Amygdala (tissue), 56 donors: ENCODE measurements at regions not wholly inside any gene's neighbourhood (a gene's known extent, or its start where the extent isn't known, plus 50 kb on each side); places are given as distances from the start of the nearest gene placed in this dataset.

Experiments used
- DNase-seq, 56 donors: peaks; one replicate each; lab custom pipeline; 2025; lab: John Stamatoyannopoulos, UW

DNA sequence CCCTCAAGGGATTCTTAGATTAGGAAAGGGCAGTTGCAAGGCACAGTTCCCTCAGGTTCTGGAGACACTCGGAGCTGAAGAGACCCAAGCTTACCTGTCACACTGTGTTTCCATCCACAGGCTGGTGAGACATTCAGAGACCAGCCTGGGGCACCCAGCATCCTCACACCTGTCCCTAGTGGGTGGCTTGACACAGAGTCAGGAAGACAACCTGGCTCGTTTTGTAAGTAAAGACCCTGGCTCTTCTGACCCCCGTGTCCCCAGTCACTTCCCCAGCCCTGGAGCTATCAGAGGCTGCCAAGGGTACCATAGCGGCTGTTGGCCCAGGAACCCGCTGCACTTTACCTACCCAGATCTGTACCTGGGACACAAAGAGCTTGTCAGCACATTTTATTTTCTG lies 409.8 kb downstream of the MATN1 start:
- no peak for DNase-seq

DNA sequence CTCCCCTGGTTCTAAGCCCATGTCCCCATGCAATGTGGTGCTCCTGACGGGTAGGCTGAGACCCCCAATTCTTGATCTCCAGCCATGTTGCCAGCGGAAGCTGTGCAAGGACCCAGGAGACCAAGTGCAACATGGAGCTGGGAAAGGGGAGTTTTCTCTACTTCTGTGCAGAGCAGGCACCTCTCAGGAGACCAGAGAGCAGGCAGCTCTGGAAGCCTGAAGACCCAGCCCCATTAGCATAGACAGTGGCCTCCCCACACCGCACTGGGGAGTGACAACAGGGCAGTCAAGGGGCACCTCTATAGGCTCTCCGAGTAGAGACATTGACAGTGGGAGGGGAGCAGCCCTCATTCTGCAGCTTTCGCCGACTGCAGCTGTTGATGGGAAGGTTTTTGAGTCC lies 410.2 kb downstream of the MATN1 start:
- no peak for DNase-seq

DNA sequence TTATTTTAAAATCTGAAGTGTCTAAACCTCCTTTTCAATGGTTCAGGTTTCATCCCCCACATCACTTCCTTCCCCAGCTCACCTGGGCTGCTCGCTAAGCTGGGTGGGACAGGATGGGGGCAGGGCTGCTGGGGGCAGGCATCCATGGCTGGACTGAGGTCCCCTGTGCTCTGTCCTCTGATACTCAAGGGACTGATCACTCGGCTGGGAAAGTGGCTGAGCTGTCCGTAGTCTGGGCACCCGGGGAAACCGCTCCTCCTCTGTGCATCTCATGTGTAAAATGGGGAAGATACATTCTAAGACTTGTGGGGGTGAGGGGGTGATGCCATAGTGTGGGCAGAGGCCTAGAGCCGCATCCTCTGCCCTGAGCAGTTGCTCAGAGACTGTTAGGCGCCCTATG lies 411.2 kb downstream of the MATN1 start:
- DNase-seq, result no peak

DNA sequence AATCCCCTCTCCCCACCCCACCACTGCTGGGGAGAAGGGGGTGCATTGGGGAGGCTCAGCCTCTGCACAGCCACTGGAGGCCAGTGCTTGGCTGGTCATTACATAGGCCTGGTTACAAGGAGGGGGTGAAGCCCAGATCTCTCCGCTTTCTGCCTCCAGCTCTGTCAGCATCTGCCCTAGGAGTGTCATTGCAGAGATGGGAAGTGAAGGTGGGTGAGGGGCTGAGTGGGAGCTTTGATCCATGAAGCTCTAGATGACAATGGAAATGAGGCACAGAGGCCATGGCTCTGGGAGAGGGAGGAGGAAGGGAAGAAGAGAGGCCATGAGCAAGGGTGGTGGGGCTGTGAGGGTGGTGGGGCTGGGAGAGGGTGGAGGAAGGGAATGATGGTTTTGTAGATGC lies 411.6 kb downstream of the MATN1 start:
- DNase-seq, result no peak

DNA sequence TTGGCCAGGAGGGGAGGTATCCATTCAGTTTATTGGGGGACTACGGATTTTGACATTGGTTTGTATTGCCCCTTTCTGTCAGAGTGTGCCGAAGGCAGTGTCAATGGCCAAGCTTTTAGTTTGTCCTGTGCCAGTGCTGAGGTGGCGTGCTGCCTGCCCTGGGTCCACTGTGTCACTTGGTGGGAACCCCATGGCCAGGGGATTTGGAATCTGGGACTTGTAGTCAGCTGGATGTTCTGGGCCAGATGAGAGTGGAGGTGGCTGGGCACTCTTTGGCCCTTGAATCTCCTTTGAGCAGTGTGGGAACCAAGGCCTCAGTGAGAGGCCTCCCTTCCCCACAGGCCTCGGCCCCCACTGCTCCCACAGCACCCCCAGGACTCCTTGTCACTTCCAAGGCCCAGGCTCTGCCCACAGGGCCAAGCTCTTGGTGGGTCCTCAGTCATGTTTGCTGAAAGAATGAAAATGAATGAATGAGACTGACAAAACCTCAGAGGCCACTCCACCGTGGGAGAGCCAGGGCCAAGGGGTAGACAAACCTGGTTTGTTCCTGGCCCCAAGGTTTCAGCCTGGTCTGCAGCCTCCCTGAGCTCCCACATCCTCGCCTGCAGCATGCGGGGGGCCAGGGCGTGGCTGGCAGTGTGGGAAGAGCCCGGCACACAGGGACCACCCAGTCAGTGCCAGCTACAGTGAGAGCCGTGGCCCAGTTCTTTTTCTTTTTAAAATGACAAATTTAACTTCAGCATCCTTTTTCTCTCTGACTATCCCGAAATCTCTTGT lies 412.2 kb downstream of the MATN1 start:
- DNase-seq, result no peak

DNA sequence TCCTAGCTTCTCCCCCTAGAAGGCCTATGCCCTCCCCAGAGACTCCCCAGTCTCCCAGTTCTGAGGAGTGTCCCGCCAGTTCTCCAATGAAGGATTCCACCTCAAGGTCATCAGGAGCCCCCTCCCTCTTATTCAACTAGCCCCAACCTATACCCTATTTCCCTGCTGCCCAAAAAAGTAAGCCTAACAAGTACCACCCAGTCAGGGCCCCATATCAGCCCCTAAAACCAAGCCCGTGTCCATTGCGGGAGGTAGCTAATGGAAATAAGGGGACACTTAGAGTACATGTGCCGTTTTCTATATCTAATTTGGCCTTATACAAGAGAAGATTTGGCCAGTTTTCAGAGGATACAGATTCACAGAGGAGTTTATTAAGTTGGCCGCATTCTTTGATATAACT lies 416.2 kb downstream of the MATN1 start:
- DNase-seq, result no peak

DNA sequence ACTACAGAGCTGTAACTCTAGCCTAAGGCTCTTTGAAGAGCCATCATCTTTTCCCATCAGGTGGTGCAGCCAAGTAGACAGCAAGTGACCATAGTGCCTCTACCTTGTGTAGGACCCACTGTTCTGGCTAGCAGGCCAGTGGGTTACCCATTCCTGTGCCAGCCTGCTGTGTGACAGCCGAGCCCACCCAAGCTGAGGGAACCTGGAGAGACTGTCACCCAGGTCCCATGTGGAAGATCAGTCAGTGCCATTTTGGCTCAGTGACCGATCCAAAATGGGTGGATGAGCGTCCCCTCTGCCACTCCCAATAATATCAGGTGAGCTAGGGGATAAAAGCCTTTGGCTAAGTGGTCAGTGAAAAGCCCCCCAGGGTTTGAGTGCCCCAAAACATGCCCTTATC lies 417.9 kb downstream of the MATN1 start:
- no peak for DNase-seq

DNA sequence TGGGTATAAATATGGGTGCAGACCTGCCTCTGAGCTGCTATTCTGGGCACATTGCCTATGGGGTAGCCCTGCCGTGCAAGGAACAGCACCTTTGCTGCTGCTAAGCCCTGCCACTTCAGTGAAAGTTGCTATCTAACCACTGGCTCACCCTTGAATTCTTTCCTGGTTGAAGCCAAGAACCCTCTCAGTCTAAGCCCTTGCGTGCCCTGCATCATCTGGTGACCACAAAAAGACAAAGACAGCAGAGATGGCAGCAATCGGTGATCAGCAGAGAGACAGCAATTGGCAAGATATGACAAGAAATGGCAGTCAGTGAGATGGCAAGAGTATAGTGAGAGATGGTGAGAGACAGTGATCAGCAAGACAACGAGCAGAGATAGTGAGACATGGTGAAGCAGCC lies 418.3 kb downstream of the MATN1 start:
- no peak for DNase-seq

DNA sequence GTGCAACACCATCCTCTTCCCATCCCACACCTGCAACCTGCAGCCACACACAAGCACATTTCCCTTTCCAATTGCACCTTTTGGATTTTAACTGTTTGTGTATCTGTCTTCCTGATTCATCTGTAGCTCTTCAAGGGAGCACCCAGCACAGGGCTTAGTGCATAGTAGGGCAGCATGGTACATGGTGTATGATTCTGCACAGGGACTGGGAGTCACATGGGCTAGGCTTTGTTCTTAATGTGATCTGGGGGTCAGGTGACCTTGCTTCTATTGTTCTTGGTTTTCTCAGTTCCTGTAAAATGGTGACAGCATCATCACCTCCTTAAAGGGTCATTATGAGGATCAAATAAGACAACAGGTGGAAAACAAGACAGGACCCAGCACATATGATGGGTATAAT lies 419.3 kb downstream of the MATN1 start:
- no peak for DNase-seq

DNA sequence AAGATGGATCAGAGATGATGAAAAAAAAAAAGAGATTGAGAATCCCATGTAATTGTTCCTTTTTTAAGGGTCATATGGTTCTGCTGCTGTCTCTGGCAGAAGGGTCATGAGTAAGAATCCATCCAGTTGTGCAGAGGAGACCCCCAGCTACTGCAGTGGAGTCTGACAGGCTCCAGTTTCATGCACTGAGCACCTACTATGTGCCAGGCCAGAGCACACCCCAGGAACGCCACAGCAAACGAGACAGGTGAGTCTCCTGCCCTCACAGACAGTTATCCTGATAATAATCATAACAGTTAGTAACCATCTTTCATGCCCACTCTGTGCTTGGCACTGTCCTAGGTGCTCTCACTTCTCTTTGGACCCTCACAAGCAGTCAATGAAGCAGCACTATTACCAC lies 420.0 kb downstream of the MATN1 start:
- DNase-seq, result no peak

DNA sequence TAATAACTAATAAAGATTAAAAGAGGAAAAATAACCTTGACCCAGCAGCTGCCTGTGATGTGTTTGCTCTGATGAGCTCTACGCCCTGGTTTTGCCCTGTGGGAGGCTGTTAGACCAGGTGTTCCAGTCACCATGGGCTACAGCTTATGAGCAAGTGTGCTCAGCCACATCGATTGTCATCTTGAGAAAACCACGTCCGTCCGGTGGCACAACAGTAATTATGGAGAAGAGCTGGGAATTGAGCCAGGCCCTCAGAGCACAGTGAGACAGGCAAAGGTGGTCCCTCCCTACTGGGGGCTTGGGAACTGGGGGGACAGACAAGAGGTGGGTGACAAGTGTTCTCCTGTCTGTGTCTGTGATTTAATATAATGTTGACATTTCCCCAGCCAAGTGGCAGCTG lies 420.5 kb downstream of the MATN1 start:
- DNase-seq, result no peak

DNA sequence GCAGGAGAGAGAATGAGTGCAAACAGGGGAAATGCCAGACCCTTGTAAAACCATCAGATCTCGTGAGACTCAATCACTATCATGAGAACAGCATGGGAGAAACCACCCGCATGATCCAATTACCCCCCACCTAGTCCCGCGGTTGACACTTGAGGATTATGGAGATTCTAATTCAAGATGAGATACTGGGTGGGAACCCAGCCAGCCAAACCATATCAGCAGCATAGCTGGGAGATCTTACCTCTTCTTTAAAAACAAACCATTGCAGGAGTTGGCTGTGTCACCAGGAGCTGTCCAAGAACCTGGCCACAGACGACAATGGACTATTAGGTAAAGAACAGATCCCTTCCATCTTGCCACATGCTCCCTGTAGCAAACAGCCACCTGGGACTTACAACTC lies 422.7 kb downstream of the MATN1 start:
- no peak for DNase-seq

DNA sequence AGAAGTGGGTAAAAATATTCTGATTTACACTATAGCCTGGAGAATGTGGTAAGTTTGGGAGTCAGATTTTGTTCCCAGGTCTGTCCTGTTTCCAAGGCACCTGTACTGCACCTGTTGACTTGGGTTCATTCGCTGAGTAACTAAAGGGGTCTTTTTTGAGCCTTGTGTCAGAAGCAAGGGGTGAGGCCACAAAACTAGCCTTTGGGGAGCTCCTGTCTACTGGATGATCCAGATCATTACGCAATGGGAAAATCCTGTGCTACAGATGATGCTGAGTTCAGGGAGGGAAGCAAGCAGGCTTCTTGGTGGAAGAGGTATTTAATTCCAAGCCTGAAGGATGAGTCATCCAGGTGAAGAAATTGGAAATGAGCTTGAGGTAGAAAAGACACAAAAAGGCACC lies 424.0 kb downstream of the MATN1 start:
- DNase-seq, result no peak

DNA sequence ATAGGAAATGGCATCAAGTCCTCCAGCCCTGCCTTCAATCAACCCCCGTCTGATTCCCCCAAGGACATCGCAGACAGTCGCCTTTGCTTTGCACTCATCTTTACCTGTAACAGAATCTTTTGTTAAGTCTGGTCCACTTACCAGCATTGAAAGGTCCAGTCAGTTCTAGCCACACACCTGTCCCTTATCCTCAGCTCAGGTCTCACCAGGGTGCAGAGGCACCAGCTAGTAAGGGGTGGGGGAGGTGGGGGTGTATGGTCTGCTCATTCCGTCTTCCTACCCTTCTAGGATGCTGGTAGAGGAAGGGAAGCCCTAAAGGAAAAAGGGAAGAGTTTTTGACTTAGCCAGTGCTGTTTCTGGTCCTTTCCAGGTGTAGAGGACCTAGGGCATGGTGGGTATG lies 427.7 kb downstream of the MATN1 start:
- DNase-seq, result no peak

DNA sequence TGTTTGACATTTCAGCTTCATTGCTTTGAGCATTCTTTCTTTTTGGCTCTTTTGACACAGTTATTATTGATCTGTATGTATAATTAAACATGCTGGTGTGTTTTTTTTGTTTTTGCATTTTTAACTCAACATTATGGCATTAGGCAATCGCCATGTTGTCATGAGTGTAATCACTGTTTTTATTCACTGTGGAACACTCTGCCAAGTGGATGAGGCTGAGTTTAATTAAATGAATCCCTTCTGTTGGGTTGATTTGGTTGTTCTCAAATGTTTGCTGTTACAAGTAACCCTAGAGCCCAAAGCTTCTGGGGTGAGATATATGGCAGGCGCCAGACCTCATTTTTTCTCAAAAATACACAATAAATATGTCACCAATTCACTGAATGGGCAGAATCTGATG lies 428.1 kb downstream of the MATN1 start:
- no peak for DNase-seq

DNA sequence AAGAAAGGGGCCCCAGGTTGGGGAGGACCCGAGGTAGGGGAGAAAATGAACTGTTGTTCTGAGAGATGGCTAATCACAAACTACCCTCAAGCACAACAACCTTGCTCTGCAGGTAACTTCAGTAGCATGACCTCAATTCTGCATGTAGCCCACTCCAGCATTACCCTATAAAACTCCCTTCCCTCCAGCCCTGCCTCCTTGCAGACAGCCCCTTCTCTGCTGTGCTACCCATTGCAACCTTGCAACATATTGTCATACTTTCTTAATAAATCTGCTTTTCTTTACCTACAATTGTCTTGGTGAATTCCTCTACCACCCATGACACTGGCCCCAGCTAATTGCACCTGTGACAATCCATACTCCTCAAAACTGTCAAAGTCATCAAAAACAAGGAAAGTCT lies 428.9 kb downstream of the MATN1 start:
- no peak for DNase-seq

DNA sequence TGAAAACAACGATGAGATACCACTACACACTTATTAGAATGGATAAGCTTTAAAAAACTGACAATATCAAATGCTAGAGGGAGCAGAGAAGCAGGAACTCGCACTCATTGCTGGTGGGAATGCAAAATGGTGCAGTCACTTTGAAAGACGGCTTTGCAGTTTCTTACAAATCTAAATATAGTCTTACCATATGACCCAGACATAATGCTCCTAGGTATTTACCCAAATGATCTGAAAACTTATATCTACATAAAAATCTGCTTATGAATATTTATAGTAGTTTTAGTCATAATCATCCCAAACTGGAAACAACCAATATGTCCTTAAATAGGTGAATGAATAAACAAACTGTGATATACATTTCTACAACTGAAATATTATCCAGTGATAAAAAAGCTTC lies 430.9 kb downstream of the MATN1 start:
- DNase-seq, result no peak

DNA sequence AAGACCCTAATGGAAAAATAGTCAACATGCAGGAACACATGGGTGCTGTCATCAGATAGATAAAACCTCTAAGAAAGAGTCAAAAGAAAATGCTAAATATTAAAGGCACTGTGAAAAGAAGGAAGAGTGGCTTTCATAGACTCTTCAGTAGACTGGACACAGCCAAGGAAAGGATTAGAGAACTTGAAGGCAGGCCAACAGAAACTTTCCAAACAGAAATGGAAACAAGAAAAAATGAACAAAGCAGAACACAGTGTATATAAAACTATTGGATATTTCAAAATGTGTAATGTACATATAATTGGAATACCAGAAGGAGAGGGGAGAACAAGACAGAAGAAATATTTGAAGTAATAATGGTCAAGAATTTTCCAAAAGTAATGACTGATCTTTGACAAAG lies 431.9 kb downstream of the MATN1 start:
- DNase-seq, result no peak

DNA sequence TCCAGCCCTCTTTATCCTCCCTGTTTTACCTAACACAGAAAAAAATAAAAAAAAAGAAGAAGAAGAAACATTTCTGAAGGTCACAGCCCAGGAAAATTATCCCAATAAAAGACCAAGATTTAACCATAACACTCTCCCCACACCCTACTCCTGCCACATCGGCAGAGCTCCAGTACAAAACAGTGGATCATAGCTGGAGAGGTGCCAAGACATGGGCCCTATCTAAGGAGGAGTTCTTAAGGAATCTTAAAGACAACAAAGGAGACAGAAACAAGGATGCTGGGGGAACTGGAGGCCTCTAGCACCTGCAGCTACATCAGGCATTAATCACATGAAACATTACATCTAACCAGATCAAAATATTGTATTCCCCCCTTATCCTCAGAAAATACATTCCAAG lies 432.8 kb downstream of the MATN1 start:
- no peak for DNase-seq

DNA sequence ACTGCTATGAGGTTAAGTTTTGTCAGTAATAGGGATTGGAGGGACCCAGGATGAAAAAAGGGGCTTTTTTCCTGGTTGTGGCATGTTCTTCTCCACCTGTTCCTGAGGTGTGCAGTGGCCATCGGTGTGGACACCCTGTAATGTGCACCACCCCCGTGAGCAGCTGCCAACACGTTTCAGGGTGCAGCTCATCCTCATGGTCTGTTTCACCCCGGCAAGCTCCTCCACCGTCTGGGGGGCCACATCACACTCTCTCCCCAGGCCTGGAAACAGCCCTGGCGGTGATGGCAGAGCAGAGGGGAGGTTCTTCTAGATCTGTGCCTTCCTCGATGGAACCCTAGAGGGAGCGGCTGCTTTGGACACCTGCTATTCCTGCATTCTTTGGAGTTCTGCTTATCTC lies 435.4 kb downstream of the MATN1 start:
- DNase-seq, result no peak

DNA sequence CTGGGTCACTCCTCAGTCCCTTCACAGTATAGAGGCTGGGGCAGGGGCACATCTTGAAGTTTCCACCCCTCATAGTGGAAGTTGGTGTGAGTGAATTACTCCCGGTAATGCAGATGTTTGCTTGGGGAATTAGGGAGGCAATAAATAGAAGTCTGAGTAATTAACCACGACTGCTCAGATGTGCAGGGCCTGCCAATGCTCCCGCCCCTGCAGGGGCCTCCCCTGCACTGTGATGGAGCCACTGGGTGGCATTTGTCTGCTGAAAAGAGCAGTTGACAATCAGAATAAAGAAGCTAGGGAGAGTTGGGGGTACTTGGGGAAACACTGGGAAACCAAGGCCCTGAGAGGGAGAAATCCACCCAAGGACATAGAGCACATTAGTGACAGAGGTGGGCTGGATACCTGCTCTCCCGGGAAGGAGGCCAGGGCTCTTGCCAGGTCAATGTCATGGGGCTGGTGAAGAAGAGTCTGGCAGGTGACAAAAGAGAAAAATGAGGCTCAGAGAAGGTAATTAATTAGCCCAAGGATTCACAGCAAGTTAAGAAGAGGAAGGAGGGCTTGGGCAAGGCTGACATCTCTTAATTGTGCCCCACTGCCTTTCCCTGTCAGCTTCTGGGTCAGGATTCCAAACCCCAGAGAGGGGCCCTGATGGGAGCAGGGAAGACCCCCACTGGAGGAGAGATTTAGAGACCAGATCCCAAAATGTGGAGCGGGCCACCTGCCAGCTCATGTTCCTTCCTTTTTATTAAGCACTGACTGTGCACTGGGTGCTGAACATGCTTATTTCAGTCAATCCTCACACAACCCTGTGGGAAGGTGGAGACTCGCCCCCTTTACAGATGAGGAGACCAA lies 436.2 kb downstream of the MATN1 start:
- DNase-seq, result no peak
